ENCODE measurements at regions not wholly inside any gene's neighbourhood (a gene's known extent, or its start where the extent isn't known, plus 50 kb on each side); places are given as distances from the start of the nearest gene placed in this dataset.
"Not testable (repeated sequence)": the region's sequence is repeated elsewhere in the genome, so short reads cannot be mapped to it uniquely, and the experiment has no call there.

DNA sequence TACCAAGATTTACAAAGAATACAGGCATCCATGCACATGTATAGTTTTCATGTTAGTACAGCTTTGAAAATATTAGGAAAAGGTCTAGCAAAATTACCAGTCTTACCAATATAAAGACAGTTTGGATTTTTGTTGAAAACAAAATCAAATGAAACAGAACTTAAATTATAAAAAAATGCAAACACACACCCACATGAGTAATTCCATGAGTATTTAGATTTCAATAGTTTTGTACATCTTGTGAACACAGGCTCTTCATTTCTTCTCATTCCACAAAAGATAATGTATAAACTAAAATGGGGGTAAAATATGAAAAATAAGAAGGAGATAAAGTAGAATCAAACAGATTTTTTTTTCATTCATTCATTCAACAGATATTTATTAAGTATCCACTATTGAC, 682.2 kb upstream of the ANKRD30A start:
- DNase-seq = no peak

DNA sequence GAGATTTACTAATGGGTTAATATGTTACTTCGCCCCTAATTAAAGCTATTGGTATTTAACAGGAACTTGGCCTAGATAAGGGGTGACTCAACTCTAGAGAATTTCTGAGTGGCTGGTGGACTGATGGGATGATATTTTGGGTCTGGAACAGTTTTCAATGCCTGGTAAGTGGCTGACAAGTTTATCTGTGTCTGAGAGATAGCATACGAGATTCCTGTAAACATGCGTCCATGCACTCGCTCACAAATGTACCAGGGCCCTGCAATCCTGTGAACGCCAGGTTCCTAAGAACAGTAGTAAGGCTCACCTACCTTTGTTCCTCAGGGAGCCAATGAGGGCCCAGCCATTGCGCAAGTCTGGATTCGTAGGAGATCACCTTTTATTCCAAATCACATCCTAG, 683.8 kb upstream of the ANKRD30A start:
- no peak for DNase-seq

DNA sequence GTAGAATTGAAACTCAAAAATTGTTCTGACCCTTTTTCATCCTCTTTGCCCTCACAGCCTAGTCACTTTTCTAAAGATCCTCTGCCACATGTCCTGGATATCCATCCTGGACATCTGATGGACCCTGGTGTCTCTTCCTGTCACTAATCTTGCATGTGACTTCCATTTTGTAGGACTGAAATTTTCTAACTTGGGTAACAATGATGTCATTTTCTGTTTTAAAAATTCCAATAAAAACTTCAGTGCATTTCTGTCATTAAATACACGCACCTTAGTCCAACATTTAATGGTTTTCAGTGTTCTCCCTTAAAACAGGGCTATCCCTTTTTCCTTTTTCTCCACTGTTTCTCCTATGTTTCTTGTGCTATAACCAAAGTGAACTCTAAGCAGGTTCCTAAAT, 684.9 kb upstream of the ANKRD30A start:
- DNase-seq = no peak

DNA sequence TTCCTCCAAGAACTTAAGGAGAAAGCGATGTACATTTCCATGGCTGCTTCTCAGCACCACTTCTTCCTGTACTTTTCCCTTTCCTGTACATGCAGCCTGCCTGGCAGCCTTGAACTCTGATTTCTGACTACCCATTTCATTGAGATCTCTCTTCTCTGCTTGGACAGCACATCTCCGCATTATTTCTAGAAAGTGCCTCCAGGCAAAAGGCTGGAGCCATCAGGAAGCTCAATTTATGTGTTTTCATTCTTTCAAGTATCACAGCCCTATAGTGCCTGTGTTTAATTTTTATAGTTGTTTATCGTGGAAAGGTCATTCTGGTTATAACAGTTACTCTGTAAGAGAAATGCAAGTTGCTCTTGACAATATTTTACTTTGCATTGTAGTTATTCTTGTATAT, 688.0 kb upstream of the ANKRD30A start:
- DNase-seq = no peak

DNA sequence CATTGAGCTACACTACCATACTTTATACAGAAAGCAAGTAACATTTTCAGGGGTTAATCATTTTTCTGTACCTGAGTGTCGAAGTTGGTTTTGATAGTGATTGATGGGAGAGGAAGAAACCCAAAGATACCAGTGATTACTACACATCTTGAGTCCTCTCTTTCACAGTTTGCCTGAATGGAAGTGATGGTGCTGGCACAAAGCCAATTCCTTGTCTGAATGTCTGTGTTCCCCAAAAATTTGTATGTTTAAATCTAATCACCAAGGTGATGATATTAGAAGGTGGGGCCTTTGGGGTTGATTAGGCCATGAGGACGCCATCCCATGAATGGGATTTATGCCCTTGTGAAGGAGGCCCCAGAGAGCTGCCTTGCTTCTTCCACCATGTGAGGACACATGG, 696.9 kb upstream of the ANKRD30A start:
- DNase-seq = no peak

DNA sequence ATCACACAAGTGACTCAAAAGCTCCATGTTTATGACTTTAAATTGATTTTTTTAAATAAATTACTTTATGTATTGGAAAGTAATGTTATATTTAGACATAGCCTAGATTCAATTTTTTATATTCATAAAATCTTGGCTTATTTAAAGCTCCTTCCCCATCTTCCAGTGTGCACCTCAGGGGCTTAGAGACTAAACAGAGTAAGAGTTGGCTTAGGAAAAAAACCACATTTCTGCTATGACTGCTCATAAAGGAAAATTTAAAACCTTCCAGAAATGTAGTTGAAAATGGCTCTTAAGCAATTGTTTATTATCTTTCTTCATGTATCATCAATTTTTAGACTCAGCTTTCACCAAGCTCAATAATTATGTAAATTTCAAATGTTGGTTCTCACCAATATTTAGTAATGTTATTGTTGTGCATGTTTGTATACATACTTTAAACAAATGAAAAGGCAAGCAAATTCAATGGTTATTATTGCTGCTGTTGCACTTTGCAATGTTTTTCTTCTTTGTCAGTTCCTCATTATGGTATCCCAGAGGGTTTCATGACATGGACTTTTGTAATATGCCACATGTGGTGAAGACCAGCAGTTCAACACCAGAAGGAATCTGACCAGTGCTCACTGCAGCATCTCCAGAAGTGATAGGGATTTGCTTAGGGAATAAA, 700.1 kb upstream of the ANKRD30A start:
- DNase-seq = no peak

DNA sequence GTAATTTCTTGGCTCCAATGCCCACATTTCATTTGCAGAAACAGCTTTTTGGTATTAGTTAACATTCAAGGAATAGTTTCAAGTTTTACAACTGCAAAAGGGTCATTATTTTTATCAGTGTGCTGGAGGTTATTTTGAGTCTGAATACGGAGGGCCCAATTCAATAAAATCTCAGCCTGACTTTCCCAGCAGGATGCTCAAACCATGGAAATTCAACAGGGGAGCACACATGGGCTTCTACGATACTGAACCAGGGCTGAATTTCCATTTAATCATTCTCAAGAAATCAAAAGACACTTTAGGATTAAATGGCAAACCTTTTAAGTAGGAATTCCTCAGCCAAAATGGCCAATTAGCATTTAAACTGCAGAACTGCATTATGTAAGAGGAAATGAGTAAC, 700.9 kb upstream of the ANKRD30A start:
- DNase-seq = no peak

DNA sequence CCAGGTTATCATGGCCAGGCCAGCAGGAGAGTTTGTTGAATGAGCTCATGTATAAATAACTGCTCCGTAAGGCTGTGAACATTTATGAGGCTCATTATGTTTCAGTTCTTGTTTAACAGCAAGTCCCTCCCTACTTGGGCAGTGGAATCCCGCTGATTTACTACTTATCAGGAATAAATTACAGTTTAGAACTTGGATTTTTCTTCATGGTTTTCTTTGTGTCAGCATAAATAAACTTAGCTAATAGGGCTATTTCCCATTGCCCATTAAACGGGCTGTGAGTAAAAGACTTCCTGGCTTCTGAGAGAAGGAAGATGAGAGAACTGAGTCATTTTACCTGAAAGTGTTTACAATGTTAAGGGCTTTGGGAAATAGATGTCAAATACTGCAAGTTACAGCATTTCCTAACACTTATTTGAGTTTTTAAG, 701.6 kb upstream of the ANKRD30A start:
- no peak for DNase-seq

DNA sequence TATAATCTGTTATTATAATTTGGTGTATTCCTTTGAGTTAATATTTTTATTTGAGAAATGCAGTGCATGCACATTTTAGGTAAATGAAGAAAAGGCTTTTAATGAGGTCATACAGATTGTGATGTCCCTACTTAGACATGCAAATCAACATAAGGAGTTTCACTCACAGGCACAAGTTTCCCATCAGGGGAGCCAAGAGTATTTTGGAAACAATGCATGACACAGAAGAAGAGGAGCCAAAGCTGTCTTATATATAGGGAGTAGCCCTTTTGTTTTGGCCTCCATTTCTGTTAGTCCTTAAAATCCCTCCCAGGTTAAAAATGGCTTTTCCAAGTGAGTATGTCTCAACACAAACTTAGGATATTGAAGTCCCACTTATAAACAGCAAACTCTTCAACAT, 703.4 kb upstream of the ANKRD30A start:
- no peak for DNase-seq

DNA sequence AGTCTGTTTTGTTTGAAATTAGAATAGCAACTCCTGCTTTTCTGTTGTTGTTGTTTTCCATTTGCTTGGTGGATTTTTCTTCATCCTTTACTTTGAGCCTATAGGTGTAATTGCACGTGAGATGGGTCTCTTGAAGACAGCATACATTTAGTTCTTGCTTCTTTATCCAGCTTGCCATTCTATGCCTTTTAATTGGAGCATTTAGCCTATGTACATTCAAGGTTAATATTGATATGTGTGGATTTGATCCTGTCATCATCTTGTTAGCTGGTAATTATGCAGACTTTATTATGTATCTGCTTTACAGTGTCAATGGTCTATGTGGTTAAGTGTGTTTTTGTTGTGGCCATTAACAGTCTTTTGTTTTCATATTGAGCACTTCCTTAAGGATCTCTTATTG, 708.9 kb upstream of the ANKRD30A start:
- DNase-seq = no peak

DNA sequence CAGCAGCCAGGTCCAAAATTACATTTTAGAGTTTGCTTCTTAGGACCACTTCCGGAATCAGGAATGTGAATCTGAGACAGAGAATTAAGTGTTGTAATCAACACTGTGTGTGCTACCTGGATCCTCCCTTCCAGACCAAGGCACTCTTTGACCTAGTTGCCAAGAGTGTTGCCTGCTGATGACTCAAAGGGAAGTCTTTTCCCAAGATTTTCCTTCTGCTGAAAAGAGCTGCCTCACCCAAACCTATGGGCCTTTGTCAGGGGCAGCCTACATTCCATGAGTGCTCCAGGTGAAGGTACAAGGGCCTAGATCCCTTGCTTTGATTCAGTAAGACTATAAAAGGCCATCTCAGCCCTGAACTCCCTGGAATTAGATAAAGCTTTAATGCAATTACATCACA, 712.5 kb upstream of the ANKRD30A start:
- no peak for DNase-seq

DNA sequence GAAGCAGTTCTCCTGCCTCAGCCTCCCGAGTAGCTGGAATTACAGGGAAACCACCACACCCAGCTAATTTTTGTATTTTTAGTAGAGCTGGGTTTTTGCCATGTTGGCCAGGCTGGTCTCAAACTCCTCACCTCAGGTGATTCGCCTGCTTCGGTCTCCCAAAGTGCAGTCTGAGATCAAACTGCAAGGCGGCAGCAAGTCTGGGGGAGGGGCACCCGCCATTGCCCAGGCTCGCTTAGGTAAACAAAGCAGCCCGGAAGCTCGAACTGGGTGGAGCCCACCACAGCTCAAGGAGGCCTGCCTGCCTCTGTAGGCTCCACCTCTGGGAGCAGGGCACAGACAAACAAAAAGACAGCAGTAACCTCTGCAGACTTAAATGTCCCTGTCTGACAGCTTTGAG, 725.2 kb upstream of the ANKRD30A start:
- not testable (repeated sequence) for DNase-seq

DNA sequence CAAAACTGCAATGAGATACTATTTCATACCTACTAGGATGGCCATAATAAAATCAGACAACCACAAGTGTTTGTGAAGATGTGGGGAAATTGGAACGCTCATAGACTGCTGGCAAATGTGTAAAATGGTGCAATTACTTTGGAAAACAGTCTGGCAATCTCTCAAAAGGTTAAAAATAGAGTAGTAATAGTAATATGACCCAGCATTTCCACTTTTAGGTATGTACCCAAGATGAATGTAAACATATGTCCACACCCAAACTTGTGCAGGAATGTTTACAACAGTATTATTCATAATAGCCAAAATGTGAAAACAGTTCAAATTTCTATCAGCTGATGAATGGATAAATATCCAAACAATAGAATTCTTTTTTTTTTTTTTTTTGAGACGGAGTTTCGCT, 731.6 kb upstream of the ANKRD30A start:
- no peak for DNase-seq

DNA sequence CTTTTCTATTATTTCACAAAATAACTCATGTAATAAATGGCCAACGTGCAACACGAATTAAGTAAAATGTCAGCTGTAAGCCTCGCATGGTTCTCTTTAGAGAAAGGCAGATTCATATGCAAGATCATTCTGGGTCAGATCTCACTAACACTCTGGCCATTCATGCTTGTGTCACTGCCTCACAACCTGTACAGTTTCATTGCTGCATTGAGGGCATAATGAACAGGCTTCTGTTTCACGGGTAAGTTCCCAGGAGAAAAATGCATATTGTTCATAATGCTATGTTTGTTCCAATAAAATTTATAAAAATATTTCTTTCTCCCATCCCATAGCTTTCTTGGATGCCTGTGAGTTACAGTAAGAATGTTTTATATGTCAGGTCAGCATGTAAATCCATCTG, 734.0 kb upstream of the ANKRD30A start:
- no peak for DNase-seq

DNA sequence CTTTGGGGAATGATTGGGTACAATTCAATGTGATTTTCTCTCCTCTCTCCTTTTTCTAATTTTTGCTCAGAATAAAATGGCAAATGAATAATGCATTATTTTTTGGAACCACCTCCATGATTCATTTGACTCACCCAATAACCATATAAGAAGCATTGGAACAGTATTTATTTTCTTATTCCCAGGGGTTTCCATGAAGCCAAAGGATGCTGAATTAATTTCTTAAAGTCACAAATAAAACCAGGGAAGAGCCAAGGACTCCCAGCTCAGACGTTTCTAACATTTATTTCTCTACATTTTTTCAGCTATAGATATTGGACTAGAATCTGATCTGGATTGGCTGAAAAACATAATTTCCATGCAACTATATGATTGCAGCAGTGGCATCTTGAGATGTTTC, 735.2 kb upstream of the ANKRD30A start:
- DNase-seq = no peak

DNA sequence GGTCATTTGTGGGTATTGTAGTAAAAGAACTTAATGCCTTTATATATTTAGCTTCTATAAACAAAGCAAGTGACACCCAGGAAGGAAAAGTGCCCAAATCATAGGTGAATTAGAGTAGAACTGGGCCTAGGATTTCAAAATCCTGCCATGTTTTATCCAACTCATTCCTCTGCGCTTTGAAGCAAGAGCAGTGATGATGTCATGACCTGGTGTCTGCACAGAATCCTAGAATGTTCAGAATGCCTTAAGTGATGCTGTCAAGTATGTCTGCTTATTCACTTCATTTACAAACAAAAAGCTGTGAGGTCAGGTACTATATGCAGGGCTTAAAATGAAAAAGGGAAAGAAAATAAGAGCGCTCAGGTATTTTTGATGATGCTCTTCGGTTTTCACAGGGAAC, 737.2 kb upstream of the ANKRD30A start:
- DNase-seq = no peak

DNA sequence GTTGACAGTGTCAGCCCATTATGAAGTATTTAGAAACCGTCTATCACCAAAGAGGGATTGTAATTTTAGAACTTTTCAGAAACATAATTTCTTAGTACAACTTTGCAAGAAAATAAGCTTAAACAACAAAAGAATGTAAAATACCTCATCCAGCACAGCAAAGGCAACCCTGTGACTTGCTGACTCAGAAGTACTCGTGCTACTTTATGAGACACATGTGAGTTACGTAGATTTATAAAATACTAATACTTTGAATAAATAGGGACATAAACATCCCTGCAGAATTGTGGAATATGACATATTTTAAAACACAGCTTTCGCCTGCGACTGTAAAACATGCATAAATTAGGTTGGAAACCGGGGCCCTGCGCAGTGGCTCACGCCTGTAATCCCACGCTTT, 739.7 kb upstream of the ANKRD30A start:
- DNase-seq = no peak

DNA sequence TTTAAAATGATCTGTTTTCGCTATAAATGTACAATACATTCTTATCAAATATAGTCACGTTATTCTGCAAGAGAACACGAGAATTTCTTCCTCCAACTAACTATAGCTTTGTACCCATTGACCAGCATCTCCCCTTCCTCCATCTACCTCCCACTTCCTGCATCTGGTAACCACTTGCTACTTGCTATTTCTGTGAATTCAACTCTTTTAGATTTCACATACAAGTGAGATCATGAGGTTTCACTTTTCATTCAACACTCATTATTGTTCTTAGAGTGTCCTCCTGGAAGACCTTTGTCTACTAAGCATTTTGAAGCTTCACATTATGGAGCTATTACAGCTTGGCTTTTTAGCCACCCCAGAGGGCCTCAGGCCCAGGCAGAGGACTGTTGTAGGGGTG, 741.3 kb upstream of the FZD8 start:
- DNase-seq = no peak

DNA sequence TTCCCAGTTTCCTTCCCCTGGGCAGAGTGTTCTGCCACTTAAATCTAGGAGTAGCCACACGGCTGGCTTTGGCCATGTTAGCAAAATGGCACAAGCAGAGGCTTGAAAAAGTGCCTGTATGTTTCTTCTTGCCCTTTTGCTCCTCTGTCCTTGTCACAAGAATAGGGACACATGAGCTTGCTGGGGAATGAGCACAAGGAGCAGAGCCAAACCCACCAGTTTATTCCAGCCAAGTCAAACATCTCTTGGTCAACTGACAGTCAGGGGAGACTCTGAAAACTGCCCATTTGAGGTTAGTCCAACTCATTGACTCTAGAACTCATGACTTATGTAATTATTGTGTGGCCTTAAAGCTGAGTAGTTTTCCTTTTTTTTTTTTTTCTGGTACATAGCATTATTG, 739.7 kb upstream of the FZD8 start:
- no peak for DNase-seq

DNA sequence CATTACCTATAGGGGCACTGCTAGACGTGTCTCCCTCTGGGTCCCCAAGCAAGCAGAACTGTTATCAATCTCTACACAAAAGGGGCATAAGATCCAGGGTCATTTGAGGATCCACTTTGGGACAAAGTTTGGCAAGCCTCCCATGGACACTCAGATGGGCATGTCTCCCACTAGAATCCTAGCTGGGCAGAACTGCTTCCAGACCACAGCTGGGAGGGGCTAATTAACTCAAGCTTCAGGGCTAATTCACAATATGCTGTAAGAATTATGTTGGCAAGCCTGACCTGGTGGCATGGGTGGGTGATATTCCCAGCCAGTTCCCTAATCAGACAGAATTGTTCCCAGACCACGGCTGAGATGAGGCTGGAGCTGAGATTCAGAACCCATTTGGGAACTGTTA, 738.4 kb upstream of the FZD8 start:
- no peak for DNase-seq

DNA sequence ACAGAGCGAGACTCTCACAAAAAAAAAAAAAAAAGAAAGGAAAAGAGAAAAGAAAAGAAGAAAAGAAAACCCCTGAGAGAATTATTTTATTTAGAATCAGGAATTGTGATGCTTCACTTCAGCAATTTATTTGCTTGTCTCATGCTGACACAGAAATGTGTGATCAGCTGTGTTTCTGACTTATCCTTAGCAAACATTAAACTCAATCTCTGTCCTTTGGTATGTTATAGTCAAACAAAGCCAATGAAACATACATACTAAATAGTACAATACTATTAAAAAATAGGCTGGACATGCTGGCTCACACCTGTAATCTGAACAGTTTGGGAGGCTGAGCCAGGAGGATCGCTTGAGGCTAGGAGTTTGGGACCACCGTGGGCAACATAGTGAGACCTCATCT, 733.0 kb upstream of the FZD8 start:
- DNase-seq = no peak

DNA sequence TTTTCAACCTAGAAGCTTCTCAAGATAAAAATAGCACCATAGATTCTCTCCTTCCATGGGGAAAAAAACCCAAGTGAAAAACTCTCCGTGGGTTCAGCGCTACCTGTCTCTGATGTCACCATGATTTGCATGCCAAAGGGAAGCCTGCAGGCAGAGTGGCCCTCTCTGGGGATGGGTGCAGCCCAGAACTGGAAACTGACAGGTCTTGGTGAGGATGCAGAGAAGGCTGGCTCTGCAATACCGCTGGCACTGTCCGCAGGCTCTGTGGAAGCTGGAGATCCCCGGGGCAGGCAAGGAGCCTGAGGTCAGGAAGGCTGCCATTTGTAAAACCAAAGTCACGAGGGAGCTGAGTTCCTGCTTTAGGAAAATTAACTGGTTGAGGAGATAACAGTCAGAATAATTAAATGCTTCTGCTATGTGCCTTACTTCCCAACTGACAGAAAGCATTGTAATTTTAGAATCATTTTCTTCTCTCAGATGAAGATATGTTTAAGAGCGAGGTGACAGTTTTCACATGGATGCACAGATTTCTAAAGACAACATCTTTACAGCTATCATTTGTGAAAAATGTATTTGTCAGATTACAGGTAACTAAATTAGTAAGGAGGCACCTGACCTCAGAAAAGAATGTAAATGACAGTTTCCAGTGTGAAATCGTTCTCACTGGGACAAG, 731.5 kb upstream of the FZD8 start:
- no peak for DNase-seq

DNA sequence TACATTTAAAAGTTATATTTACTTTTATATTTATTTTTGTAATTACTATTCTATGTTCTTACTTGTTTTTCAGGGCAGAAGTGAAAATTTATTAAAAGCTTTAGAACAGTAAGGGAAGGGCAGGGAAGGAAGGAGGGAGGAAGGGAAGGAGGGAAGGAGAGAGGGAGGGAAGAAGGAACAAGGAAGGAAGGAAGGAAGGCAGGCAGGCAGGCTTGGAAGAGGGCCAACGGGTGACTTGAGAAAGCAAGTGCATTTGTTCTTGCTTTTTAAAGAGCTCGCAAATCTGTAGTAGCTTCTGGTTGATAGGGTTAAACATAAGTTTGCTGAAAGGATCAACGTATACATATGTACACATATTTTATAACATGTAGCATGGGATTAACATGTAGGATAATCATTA, 725.3 kb upstream of the FZD8 start:
- no peak for DNase-seq

DNA sequence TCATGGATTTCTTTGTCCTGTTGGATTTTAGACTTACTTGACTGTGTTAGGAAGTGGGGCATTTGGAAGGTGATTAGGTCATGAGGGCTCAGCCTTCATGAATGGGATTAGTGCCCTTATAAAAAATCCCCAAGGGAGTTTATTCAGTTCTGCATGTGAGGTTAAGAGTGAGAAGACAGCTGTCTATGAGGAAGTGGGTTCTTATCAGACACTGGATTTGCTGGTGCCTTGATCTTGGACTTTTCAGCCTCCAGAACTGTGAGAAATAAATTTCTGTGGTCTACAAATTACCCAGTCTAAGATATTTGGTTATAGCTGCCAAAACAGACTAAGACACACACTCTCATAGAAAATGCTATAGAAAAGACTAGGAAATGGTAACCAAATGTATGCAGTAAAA, 724.7 kb upstream of the FZD8 start:
- DNase-seq = no peak

DNA sequence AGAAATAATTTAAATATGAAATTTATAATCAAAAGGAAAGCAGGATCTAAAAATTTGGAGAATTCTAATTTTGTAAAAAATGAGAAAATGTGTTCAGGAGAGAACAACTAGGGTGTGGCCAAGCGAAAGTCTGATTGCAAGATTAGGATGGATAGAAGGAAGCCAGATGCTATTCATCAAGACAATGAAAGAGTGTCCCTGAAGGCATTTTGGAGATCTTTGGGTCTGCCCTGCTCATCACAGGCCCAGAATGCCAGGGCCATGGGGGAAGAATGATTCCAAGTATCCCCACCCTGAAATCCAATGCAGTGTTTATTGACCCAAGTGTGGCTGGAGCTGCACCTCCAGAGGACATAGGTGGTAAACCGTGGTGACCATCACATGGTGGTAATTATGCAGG, 724.0 kb upstream of the FZD8 start:
- DNase-seq = no peak

Measured in fibroblast of skin of back (primary cell).